PC-3 (cell line): ENCODE measurements at regions not wholly inside any gene's neighbourhood (a gene's known extent, or its start where the extent isn't known, plus 50 kb on each side); places are given as distances from the start of the nearest gene placed in this dataset.

Experiments
- EZH2 ChIP-seq: fragments of 300-600 bp; sonication (generic); IDR thresholded peaks from one replicate; pipeline ENCODE4 v1.6.1; 2017; ENCODE audit warnings: antibody characterized with exemption, mild to moderate bottlenecking, low read length; ENCODE audit not compliant: unreplicated experiment
- EZH2phosphoT487 ChIP-seq: fragments of 300-600 bp; sonication (generic); IDR thresholded peaks from 2 replicates; pipeline ENCODE4 v1.6.1; 2018; ENCODE audit warnings: mild to moderate bottlenecking, antibody characterized with exemption, low read length, borderline replicate concordance

- TF ChIP-seq EZH2 (no peak), EZH2phosphoT487 (no peak)
Observed at GRCh38 chr2:67065046-67065445, 332.1 kb upstream of the ETAA1 start.
